ENCODE measurements at regions not wholly inside any gene's neighbourhood (a gene's known extent, or its start where the extent isn't known, plus 50 kb on each side); places are given as distances from the start of the nearest gene placed in this dataset.
"Not testable (repeated sequence)": the region's sequence is repeated elsewhere in the genome, so short reads cannot be mapped to it uniquely, and the experiment has no call there.

DNA sequence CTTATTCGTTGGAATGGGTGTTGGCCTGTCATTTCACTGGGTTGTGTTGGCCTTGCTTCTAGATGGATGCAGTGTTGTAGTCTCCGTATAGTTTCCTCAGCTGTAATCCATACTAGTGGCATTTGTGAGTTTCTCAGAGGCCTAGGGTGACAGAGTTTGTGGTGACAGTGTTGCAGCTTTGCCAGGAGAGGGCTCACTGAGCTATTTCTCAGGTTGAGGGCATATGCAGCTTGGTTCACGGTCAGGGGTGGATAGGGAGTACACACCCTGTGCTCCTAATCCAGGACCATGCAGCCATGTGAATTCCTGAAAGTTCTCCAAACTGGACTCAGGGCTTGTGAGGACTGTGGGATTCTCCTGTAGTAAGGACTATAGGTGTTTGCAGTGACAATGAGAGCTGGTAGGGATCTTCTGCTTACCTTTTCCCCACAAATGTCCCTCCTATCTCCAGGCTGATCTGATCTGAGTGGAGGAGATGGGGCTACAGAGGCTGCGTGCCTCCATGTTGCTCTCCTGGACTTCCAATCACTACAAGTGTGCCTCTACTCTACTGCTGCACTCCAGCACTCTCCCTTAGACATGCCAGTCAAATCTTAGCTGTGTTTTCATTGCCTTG lies 229.0 kb downstream of the STK31 start:
- H3K4me3 ChIP-seq: no peak overlapping the region
- DNase-seq: no peak
- ATAC-seq: peak; percentile 45
- TF ChIP-seq, protein P1, sequence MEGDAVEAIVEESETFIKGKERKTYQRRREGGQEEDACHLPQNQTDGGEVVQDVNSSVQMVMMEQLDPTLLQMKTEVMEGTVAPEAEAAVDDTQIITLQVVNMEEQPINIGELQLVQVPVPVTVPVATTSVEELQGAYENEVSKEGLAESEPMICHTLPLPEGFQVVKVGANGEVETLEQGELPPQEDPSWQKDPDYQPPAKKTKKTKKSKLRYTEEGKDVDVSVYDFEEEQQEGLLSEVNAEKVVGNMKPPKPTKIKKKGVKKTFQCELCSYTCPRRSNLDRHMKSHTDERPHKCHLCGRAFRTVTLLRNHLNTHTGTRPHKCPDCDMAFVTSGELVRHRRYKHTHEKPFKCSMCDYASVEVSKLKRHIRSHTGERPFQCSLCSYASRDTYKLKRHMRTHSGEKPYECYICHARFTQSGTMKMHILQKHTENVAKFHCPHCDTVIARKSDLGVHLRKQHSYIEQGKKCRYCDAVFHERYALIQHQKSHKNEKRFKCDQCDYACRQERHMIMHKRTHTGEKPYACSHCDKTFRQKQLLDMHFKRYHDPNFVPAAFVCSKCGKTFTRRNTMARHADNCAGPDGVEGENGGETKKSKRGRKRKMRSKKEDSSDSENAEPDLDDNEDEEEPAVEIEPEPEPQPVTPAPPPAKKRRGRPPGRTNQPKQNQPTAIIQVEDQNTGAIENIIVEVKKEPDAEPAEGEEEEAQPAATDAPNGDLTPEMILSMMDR (IDR thresholded peaks at IDR 0.05): peak; percentile 9
- no peak overlapping the region for H3K27ac ChIP-seq
- intact Hi-C loops (cut with DNase I): no loop called here
- no peaks in the 10 kb centered on the region for H3K36me3 ChIP-seq
- H3K4me1 ChIP-seq: no peaks in the 10 kb centered on the region
- no peaks in the 10 kb centered on the region for H3K9me3 ChIP-seq
- no peaks in the 10 kb centered on the region for H3K27me3 ChIP-seq

GRCh38 chr7:23939747-23940146 lies 229.7 kb downstream of the STK31 start:
- H3K4me1 ChIP-seq; intact Hi-C loops (cut with DNase I); H3K9me3 ChIP-seq; ATAC-seq; H3K27ac ChIP-seq; H3K36me3 ChIP-seq; H3K27me3 ChIP-seq; H3K4me3 ChIP-seq; DNase-seq: not testable (repeated sequence)

DNA sequence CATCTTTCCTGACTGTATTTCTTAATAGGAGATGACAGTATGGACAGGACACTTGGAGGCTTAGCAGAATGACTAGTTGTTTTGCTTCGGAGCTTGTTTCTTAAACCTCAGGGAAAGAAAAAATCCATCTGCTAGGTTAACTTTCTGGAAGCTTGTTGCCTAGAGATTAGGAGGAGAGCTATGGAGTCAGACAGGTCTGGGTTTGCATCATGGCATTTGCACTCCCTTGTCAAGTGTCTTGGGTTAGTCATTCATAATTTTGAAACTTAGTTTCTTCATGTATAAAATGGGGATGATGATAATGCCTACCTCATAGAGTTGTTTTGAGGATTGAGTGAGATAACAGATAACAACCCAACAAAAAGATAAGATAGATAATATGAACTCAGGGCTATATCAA lies 231.5 kb downstream of the STK31 start:
- no peak overlapping the region for H3K27ac ChIP-seq
- no peaks in the 10 kb centered on the region for H3K4me1 ChIP-seq
- no peaks in the 10 kb centered on the region for H3K9me3 ChIP-seq
- DNase-seq (no peak), ATAC-seq (no peak)
- no peaks in the 10 kb centered on the region for H3K36me3 ChIP-seq
- TF ChIP-seq, protein P1 (IDR thresholded peaks at IDR 0.05): no peak
- H3K27me3 ChIP-seq: no peaks in the 10 kb centered on the region
- H3K4me3 ChIP-seq: no peak overlapping the region
- intact Hi-C loops (cut with DNase I): no loop called here

DNA sequence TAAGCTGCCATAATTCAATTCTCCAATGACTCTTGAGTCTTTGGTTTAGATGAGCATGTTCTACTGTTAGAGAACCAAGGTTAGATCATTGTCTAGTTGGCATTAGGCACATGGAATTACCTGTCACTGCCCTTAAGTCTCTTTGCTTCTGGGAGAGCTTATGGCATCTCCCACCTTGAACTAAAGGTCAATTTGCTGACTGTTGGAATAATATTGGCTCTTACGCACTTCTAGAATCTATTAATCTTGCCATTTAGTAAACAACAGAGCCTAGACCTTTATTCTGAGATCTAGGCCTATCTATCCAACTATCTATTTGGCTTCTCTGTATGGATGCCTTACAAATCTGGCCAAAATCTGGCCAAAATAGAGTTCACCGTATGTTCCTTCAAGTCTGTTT lies 232.0 kb downstream of the STK31 start:
- H3K4me3 ChIP-seq: no peak overlapping the region
- H3K27ac ChIP-seq: no peak overlapping the region
- no peaks in the 10 kb centered on the region for H3K27me3 ChIP-seq
- H3K9me3 ChIP-seq: no peaks in the 10 kb centered on the region
- no peaks in the 10 kb centered on the region for H3K36me3 ChIP-seq
- no peak for ATAC-seq
- no peaks in the 10 kb centered on the region for H3K4me1 ChIP-seq
- intact Hi-C loops (cut with DNase I): no loop called here
- TF ChIP-seq, protein P1 (IDR thresholded peaks at IDR 0.05): no peak
- no peak for DNase-seq

- Histone ChIP-seq H3K27ac (no peak overlapping the region), H3K4me1 (no peaks in the 10 kb centered on the region), H3K36me3 (no peaks in the 10 kb centered on the region), H3K4me3 (no peak overlapping the region), H3K27me3 (no peaks in the 10 kb centered on the region), H3K9me3 (no peaks in the 10 kb centered on the region)
- TF ChIP-seq, protein P1 (IDR thresholded peaks at IDR 0.05): no peak
- DNase-seq (no peak), ATAC-seq (no peak)
- intact Hi-C loops (cut with DNase I): no loop called here
Observed at GRCh38 chr7:23944131-23944530, 234.1 kb downstream of the STK31 start.

DNA sequence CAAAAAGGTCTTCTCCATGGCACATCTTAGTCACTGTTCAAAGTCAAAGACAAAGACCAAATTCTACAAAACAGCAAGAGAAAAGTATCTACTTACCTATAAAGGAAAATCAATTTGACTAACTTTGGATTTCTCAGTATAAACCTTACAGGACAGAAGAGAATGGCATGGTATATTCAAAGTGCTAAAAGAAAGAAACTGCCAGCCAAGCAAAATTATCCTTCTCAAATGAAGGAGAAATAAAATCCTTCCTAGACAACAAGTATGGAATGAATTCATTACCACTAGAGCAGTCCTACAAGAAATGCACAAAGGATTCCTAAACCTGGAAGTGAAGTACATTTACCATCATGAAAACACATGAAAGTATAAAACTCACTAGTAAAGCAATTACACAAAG lies 235.5 kb downstream of the STK31 start:
- no peak for ATAC-seq

More for the DNA sequence above, 235.5 kb downstream of the STK31 start:
- Histone ChIP-seq H3K4me1 (no peaks in the 10 kb centered on the region), H3K27me3 (no peaks in the 10 kb centered on the region), H3K4me3 (no peak overlapping the region), H3K36me3 (no peaks in the 10 kb centered on the region), H3K27ac (no peak overlapping the region), H3K9me3 (no peaks in the 10 kb centered on the region)
- DNase-seq: no peak
- TF ChIP-seq, protein P1 (IDR thresholded peaks at IDR 0.05): no peak
- intact Hi-C loops (cut with DNase I): no loop called here

Measured in upper lobe of right lung (tissue), 1 donor.